Activated CD4-positive, CD25-positive, alpha-beta regulatory T cell treated with anti-CD3 and anti-CD28 coated beads, Interleukin-2, amount 50 U/mL, for 16 hours (primary cell): ENCODE measurements at regions not wholly inside any gene's neighbourhood (a gene's known extent, or its start where the extent isn't known, plus 50 kb on each side); places are given as distances from the start of the nearest gene placed in this dataset.

Source experiments
- DNase-seq: peaks from one replicate; pipeline ENCODE4 v3.0.0-alpha.2; 2020; ENCODE audit warnings: low read depth, low spot score

DNA sequence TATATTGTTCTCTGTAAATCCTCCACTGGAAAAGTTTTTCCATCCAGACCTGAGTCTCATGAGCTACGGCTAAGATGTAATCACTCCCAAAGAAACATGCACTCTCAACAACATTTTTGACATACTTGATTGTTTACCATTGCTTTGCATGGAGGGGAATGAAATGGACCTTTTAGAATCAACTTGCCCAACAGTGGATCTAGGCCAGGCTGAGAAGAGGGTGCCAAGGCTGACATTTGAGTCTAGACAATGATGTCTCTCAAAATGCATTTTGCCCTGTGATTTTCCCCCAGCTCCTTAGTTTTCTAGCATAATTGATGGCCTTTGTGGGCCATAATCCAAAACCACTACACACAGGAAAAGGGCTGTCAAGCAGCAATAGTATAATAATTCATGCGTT, 297.9 kb upstream of the KLF6 start:
- DNase-seq = no peak

DNA sequence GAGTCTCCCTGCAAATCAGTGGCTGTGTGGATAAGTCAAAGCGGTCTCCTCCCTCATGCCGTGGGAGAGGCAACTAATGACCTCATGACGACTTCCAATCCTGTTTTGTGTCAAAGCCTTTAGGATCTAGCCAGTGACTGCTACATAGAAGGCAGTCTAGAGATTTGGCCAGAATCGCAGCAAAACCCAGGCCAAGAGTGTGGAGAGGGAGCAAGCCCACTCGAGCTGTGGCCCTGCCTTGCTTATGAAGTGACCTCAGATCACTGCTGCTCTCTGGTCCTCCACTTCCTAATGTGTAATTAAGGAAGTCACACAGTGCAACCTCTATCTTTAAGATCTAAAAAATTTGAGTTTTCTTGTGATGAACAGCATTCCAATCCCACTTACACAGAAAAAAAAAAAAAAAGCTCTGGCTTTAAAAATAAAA, 296.7 kb upstream of the KLF6 start:
- DNase-seq = no peak

DNA sequence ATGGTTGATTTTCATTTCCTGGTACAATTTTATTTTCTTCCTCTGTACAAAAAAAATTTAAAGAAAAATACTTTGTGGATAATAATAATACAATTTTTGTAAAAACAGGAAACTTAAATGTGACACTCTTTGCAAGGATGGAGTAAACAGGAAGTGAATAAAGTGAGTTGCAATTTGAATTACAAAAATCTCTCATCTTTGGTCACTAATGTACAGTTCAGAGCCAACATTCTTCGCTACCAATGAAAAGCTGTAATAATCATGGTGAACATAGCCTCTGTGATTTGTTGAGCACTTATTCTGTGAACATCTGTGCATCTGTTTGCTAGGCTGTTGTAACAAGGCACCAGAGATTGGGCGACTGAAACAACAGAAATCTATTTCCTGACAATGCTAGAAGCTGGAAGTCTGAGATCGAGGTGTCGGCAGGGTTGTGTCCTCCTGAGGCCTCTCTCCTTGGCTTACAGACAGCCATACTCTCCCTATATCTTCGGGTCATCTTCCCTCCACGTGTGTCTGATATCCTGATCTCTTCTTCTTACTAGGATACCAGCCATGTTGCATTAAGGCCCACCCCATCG, 295.3 kb upstream of the KLF6 start:
- DNase-seq = no peak

DNA sequence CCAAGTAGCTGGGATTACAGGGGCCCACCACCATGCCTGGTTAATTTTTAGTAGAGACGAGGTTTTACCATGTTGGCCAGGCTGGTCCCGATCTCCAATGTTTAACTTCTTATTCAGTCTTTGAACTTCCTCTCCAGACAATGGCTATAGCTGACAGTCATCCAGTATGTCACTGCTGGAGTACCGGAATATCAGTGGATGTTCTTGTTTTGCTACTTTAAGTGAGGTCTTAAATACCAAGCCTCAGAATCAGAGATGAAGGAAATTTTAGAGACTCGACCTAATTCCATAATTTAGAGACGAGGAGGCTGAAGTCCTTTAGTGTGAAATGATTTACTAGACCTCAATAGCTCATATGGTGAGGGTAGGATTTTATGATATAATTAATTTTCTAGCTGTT, 294.8 kb upstream of the KLF6 start:
- no peak for DNase-seq

DNA sequence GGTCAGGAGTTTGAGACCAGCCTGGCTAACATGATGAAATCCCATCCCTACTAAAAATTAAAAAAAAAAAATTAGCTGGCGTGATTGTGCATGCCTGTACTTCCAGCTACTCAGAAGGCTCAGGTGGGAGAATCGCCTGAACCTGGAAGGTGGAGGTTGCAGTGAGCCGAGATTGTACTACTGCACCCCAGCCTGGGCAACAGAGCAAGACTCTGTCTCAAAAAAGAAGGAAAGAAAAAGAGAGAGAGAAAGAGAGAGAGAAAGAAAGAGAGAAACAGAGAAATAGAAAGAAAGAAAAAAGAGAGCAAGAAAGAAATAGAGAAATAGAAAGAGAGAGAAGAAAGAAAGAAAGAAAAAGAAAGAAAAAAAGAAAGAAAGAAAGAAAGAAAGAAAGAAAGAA, 292.8 kb upstream of the KLF6 start:
- no peak for DNase-seq

DNA sequence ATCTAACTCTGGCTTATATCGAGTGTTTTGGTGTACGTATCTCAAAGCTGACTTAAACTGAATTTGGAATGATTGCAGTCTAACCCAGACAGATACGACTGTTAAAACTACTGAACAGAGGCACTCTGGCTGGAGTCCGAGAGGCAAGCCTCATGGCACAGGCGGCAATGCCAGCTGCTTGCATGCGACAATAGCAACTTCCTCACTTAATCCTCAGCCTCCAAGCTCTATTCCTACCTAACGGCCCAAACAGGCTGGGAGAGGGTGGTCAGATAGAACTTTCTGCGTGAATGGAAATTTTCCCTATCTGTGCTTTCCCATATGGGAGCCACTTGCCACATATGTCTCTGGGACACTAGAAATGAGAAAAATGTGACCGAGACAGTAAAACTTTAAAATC, 292.0 kb upstream of the KLF6 start:
- no peak for DNase-seq

DNA sequence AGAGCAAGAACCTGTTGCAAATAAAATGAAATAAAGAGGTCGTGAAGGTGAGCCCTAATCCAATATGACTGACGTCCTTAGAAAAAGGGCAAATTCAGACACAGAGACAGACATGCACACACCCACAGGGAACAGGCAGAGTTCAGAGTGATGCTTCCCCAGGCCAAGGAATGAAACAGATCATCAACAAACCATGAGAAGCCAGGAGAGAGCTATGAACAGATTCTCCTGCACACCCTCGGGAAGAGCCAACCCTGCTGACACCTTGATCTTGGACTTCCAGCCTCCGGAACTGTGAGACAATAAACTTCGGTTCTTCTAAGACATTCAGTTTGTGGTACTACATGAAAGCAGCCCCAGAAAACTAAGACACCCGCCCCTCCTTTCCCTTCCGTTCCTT, 290.4 kb upstream of the KLF6 start:
- no peak for DNase-seq

DNA sequence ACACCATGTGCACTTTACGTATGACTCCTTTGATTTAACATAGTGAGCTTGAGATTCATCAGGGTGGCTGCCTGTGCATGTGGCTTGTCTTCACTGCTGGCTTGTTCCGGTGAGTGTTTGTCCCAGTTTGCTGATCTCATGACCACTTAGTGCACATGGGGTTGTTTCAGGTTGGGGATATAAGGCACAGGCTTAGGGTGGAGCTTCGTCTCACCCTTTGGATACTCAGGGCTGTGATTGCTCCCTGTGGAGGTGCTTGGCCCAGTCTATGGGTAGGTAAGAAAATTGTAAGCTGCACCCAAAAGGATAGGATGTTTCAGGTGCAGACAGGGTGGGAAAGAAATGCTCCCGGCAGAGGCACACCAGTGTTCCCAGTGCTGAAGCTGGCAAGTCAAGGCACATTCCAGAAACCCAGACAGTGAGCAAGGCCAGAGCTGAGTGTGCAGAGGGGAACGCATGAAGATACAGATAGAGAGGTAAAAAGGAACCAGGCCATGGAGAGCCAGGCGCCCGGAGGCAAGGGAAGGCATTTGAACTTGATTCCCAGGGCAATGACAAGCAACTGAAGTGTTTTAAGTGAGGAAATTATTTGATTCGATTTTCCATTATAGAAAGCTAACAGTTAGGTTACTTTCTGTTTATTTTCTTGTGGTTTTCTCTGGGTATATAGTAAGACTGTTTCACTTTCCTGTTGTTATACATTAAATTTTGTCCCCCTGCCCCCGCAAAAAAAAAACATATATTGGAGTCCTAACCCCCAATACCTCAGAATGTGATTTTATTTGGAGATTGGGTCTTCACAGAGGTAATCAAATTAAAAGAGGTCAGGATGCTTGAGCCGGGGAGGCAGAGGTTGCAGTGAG, 289.8 kb upstream of the KLF6 start:
- DNase-seq = no peak

DNA sequence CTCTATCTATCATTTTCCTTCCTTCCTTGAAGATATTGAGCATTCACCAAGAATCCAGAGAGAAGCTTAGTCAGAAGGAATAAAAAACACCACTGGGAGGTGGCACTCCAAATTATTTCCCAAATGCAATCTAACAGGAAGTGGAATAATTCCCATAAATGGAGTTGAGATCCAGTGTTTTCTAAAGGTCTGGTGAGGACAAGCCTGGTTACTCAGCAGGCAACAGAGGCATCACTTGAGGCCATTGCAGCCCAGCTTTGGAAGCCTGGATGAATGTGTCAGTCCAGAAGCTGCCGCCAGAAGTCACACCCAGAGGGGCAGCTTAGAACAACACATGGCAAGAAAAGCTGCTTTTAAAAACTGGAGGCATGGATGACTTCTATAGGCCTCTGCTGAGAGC, 288.9 kb upstream of the KLF6 start:
- DNase-seq = no peak

DNA sequence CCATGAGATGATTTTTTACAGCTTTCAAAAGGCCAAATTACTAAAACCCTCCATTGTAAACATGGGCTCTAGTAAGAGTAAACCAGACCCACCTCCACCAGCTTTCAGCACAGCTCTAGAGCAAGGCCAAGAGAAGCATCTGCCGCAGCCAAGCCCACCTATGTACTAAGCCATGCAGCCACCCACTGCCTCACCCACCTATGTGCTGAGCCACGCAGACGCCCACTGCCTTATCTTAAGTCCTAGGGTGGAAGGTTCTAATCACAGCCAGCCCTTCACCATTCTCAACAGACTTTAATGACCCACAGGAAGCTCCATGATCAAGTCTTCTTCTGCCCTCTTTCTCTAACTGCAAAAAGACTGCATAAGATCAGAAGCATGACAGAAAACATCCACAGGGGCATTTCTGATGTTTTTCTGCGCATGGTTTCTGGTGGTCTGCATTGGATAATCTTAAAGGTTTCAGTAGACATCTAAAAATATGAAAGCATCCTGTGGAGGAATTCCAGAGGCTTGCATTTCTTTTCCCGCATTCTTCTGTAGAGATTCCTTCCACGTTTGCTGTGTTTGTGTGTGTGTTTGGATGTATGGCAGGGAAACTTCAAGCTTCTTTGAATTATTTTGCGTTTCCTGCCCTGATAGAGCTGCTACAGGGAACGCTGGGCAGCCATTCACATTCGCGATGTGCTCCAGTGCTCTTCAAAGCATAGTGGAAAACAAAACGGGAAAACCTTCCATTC, 286.1 kb upstream of the KLF6 start:
- no peak for DNase-seq

DNA sequence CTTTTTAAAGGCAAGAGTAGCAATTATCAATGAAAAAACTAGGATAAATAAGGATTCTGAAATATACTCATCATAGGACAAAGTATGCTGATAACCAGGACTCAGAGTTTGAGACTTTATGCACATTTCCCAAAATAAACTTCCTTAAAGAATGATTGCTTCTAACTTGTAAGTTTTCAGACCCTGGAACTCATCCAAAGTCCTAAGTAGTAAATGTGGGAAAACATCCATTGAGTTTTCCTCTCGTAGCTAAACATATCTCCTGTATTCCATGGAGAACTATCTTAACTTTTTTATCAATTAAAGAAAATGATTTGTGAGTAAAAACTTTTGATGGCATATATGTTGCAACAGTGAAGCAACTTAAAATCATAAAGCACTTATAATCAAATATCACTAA, 285.2 kb upstream of the KLF6 start:
- no peak for DNase-seq

DNA sequence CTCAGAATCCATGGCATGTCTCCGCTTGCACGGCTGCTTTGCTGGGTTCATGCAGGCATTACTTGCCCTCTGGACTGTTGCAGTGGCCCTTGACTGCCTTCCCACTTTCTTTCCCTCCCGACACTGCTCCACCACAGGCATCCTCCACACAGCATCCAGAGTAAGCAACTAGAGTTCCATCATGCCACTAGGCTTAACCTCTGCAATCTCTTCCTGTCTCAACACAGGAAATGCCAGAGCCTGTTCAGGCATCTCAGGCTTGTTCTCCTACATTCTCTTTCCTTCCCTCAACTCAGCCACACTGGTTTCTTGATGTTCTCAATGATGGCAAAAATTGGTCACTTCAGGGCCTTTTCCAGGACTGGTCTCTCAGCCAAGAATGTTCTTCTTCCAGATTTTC, 284.5 kb upstream of the KLF6 start:
- no peak for DNase-seq

DNA sequence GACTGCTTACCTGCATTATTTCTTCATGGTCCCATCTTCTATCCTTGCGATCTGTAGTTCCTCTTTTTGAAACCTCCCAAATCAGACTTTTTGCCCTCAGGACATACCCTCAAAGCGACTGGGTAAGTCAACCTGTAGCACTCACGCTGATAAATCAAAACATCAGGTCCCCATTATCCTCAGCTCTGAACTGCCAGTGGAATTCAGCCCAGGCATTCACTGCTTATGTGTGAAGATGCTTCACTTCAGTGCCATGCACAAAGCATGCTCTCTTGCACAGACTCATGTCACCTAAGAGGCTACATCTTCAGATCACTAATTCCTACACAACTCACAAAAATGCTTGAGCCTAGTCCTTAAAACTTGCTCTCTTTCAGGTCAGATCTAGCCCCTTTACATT, 283.6 kb upstream of the KLF6 start:
- no peak for DNase-seq

DNA sequence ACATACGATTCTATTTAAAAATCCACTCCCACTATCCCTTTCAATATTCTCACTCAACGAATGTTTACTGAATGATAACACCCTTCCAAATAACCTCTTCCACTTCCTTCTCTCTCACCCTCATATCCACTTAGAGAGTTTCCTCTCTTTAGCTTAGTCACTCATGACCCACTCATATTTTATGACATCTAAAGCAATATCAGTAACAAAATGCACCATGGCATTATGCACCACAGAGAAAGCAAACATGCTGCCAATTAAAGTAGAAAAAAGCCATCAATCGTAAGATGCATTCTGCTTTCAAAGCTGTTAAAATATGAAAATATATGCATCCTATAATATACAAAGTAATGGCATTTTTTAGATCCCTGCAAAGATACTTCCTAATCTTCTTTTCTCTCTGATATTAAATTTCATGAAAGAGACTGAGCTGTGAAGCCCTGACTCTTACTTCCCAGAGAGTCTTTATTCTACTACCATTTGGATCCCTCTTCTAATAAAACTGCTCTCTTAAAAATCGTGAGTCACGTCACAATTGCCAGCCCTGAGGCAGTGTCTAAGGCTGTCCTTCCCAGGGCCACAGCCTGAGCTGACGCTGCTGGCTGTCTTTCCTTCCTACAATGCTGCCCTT, 283.0 kb upstream of the KLF6 start:
- no peak for DNase-seq

DNA sequence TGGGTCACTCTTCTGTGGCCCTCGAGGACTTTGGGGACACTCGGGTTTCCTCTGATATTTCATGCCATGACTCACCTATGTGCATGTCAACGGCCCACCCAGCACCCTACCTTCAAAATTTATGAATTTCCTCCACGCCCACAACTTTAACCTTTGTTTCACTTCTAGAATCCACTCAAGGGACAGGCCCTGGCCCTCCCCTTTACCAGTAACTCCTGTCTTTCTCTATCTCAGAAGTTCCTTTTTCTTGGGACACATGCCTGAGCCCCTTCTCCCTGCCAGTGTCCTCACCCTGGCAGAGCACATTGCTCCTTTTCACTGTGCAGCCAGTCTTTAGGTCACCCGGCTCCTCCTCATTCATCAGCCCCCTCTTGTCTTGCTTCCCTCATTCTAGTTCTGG, 282.5 kb upstream of the KLF6 start:
- no peak for DNase-seq

DNA sequence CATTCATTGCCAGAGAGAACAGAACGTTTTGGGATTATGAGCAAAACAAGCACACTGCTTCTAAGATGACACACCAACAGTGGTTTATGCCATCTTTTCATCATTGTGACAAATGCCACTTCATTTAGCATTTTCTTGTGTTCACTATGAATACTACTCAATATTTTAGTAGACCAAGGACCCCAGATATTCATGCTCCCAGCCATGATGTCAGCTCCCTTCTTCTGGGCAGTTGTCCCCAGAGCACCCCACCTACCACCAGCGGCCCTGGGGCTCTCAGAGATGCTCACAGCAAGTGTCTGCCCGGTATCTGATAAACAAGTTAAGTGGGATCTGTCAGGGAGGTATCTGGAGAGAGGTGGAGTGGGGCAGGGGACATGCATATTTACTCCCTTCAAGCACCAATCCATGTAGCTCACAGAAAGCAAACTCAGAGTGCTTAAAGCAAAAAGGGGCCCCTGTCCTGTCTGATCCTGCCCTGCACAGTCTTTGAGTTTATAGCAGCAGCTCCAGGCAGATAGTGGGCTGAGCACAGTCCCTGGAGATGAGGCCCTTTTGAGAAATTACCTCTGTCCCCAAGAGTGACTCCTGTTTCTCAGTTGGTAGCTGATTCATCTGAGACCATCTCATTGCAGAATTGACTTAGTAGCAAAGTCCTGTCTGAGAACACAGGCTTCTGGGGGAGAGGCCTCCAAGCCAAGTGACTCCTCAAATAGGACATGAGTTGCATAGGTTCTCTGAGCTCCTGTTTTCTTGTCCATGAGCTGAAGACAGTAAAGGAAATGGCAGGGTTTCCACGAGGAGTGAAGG, 281.8 kb upstream of the KLF6 start:
- no peak for DNase-seq

DNA sequence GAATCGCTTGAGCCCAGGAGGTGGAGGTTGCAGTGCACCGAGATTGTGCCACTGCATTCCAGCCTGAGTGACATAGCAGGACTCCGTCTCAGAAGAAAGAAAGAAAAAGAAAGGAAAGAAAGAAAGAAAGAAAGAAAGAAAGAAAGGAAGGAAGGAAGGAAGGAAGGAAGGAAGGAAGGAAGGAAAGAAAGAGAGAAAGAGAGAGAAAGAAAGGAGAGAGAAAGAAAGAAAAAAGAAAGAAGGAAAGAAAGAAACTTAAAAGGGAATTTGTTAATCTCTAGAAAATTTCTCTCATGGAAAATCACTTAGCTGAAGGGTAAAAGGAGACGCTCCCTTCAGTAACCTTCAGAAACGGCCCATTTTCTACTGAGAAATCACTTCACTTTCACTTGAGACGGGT, 279.5 kb upstream of the KLF6 start:
- no peak for DNase-seq

DNA sequence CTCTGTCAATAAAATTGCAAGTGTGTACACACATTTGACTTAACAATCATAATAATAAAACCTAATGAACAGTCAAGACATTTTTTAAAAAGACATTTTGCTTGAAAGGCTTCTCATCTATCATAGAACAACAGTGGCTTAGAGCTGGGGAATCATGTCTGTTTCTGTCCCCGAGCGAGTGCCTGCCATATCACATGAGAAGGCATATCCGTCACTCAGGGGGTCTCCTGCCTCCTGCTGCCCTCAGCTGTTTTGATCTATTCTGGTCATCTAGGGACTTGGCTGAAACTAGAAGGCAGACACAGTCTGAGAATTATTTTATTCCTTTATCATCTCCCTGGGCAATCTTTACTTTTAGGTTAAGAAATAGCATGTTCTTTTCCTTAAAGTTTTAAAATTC, 278.7 kb upstream of the KLF6 start:
- no peak for DNase-seq

DNA sequence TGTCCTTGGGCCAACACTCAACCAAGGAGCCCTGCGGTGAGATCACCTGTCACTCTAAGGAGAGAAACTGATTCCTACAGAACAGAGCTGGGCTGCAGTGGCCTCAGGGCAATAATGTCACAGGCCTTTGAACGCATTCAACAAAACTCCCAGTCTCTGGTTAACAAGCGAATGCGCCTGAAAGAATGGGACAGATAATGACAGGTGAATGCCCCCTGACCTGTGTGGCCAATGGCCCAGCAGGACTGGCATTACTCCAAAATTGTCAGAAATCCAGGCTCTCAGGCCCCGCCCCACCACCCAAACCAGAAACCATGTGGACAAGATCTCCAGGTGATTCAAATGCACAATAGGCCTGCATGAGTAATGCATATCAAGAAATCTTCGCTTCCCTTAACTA, 277.7 kb upstream of the KLF6 start:
- no peak for DNase-seq

DNA sequence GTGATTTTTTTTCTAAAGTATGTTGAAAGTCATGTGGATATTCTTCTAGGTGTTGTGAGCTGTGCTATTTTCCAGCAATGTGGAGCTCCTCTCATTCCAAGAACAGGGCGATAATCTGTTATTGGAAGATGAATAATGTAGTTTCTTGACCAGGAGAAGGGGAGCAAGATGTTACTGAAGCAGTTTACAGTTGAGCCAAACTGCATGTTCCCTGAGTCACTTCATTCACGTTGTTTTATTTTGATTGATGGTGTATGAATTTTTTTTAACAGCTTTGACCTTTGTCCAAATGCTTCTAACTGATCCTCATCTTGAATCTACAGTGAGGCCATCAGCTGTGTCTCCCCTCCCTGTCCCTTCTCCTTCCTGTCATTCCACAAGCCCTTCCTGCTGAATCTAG, 277.1 kb upstream of the KLF6 start:
- DNase-seq = no peak

DNA sequence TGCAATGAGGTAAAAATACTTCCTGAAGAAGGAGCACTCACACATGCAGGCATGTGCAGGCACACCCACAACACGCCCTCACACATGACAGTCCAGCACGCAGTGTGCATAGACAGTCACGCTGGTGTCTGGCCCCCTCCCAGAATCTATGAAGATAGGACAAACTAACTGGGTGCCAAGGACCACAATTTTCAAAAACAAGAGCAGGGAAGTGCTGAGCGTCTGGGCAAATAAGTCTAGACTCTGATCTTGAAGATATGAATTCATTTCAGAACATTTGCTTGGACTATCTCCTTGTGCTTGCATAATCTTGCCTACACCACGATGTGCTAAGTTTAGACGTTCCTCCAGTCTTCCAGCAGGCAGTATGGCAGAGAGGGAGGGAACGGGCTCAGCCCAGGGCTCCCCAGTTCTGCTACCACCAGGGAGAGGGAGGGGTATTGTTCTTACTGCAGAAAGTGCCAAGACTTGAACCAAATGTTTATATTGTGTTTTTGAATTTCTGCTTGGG, 276.5 kb upstream of the KLF6 start:
- no peak for DNase-seq
